Endothelial cell (in vitro differentiated cells): ENCODE measurements at regions not wholly inside any gene's neighbourhood (a gene's known extent, or its start where the extent isn't known, plus 50 kb on each side); places are given as distances from the start of the nearest gene placed in this dataset.

Source experiments
- DNase-seq: peaks from one replicate; pipeline ENCODE4 v3.0.0; 2021; ENCODE audit warnings: low spot score
- H3K27ac Mint-ChIP-seq: one replicate; pipeline ENCODE4 v1.8.0; 2021; ENCODE audit warnings: mixed read lengths, inconsistent platforms; ENCODE audit not compliant: unreplicated experiment
- H3K27me3 Mint-ChIP-seq: one replicate; pipeline ENCODE4 v1.8.0; 2021; ENCODE audit warnings: mild to moderate bottlenecking, moderate library complexity, mixed read lengths, inconsistent platforms; ENCODE audit not compliant: unreplicated experiment
- H3K36me3 Mint-ChIP-seq: one replicate; pipeline ENCODE4 v1.8.0; 2021; ENCODE audit warnings: mild to moderate bottlenecking, low read depth, mixed read lengths, inconsistent platforms; ENCODE audit not compliant: unreplicated experiment
- H3K4me1 Mint-ChIP-seq: one replicate; pipeline ENCODE4 v1.8.0; 2021; ENCODE audit warnings: mild to moderate bottlenecking, mixed read lengths, inconsistent platforms; ENCODE audit not compliant: unreplicated experiment
- H3K4me3 Mint-ChIP-seq: one replicate; pipeline ENCODE4 v1.8.0; 2021; ENCODE audit warnings: mild to moderate bottlenecking, mixed read lengths, inconsistent platforms; ENCODE audit not compliant: unreplicated experiment
- H3K9me3 Mint-ChIP-seq: one replicate; pipeline ENCODE4 v1.8.0; 2021; ENCODE audit warnings: mixed read lengths, inconsistent platforms; ENCODE audit not compliant: unreplicated experiment
- TF ChIP-seq, protein P1 (sequence below): fragments of 200-600 bp; sonication (generic); IDR thresholded peaks from one replicate; pipeline ENCODE4 v1.5.0; 2021; ENCODE audit warnings: antibody characterized with exemption; ENCODE audit not compliant: unreplicated experiment

DNA sequence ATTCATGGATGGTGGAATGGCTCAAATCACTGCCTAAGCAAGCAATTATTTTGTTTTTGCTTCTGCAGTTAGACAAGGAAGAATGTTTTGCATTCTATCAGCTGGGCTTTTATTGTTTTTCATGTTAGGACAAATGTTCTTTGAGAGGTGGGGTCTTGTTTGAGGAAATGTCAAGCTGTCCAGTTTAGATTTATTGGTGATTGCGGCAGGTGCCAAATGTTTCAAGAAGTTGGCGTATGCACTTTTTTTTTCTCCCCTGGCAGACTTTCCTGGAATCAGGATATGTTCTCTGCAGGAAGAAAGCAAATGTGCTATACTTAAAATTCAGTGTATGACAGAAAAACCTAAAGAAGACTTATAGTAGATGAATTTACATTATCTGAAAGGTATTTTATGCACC is 81.0 kb upstream of the JAG1 start:
- Mint-ChIP-seq H3K36me3 (peaks cover 9% of the 10 kb centered on the region), H3K4me1 (peaks cover 28% of the 10 kb centered on the region), H3K4me3 (no peak overlapping the region), H3K27ac (no peak overlapping the region), H3K9me3 (peaks cover 6% of the 10 kb centered on the region), H3K27me3 (no peaks in the 10 kb centered on the region)
- TF ChIP-seq, protein P1, sequence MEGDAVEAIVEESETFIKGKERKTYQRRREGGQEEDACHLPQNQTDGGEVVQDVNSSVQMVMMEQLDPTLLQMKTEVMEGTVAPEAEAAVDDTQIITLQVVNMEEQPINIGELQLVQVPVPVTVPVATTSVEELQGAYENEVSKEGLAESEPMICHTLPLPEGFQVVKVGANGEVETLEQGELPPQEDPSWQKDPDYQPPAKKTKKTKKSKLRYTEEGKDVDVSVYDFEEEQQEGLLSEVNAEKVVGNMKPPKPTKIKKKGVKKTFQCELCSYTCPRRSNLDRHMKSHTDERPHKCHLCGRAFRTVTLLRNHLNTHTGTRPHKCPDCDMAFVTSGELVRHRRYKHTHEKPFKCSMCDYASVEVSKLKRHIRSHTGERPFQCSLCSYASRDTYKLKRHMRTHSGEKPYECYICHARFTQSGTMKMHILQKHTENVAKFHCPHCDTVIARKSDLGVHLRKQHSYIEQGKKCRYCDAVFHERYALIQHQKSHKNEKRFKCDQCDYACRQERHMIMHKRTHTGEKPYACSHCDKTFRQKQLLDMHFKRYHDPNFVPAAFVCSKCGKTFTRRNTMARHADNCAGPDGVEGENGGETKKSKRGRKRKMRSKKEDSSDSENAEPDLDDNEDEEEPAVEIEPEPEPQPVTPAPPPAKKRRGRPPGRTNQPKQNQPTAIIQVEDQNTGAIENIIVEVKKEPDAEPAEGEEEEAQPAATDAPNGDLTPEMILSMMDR: no peak
- DNase-seq: no peak

DNA sequence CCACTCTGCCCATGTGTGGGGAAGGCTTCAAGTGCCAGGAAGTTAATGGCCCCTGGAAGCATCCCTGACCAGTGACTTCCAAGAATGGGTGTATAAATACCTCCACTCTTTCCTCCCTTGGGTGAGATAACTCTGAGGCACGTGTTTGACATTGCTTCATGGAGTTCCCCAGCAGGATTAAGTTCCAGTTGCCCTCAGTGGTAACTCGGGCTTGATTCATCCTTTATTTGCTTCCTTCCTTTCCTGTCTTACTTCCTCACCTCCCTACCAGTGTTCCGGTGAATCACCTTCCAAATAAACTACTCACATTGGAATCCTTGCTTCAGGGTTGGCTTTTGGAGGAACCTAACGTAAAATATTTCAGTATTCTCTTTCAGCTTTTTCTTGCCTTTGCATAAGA is 84.6 kb upstream of the JAG1 start:
- Mint-ChIP-seq H3K4me3 (no peak overlapping the region), H3K4me1 (peaks cover 34% of the 10 kb centered on the region), H3K36me3 (peaks cover 9% of the 10 kb centered on the region), H3K27ac (no peak overlapping the region), H3K9me3 (peaks cover 6% of the 10 kb centered on the region), H3K27me3 (no peaks in the 10 kb centered on the region)
- no peak for DNase-seq
- TF ChIP-seq, protein P1: no peak

DNA sequence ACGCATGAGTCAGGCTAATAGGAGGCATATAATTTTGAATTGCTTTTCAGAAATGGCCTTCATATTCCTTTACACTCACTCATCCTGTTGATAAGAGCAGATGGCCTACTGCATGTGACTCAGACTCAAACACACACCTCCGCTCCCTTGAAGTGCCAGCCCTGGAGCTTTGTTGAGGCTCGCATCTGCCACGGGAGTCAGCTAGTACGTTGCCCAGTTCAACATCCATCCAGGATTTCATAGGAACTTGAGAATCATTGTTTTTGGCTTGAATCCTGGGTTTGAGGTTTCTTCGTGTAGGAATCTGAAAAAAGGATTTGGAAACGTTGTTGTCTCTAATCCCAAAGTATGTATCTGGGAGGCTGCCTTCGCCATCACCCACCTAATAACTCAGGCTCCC is 87.4 kb upstream of the JAG1 start:
- DNase-seq: no peak
- Mint-ChIP-seq H3K27ac (no peak overlapping the region), H3K4me3 (no peak overlapping the region), H3K4me1 (peaks cover 30% of the 10 kb centered on the region), H3K9me3 (peaks cover 6% of the 10 kb centered on the region), H3K27me3 (no peaks in the 10 kb centered on the region), H3K36me3 (peaks cover 11% of the 10 kb centered on the region)
- TF ChIP-seq, protein P1: no peak

DNA sequence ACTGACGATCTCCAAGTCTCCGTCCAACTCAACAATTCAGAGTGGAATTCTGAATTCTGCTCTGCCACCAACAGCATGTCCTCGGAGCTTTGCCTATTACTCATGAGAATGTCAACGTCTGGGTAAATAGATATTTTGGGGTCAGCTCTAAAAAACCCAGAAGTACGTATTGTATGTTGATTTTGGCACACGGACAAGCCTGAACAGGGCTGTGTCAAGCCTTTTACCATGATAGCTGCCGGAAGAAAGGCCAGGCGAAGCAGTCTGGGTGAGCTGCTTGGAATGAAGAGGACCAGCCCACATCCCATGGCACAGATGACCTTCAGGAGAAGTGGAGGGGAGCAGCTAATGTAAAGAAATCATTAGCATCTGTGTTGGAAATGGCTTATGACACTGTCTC is 88.0 kb upstream of the JAG1 start:
- TF ChIP-seq, protein P1: no peak
- H3K27ac Mint-ChIP-seq: no peak overlapping the region
- peaks cover 11% of the 10 kb centered on the region for H3K36me3 Mint-ChIP-seq
- H3K9me3 Mint-ChIP-seq: peaks cover 6% of the 10 kb centered on the region
- no peak overlapping the region for H3K4me3 Mint-ChIP-seq
- no peak for DNase-seq
- H3K27me3 Mint-ChIP-seq: no peaks in the 10 kb centered on the region
- H3K4me1 Mint-ChIP-seq: peaks cover 34% of the 10 kb centered on the region

DNA sequence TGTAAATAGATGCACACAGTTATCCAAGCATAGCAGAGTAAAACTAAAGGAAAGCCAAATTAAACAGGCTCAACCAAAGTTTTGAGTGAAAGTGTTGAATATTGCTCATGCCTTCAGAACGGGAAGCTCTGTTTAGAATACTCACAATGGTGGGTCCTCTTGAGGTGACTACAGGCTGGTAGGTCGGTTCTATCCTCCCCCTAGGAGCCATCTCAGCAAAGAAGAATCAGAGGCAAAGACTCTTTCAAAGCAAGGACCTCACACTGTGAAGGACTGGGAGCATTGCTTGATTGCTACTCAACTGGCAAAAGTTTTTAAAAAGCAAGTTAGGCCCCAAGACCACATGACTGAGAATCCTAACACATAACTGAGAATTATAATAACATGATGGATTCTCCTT is 88.4 kb upstream of the JAG1 start:
- TF ChIP-seq, protein P1: no peak
- peaks cover 39% of the 10 kb centered on the region for H3K4me1 Mint-ChIP-seq
- no peaks in the 10 kb centered on the region for H3K27me3 Mint-ChIP-seq
- DNase-seq: no peak
- H3K36me3 Mint-ChIP-seq: peaks cover 11% of the 10 kb centered on the region
- H3K9me3 Mint-ChIP-seq: peaks cover 6% of the 10 kb centered on the region
- no peak overlapping the region for H3K27ac Mint-ChIP-seq
- no peak overlapping the region for H3K4me3 Mint-ChIP-seq
